ENCODE measurements at regions not wholly inside any gene's neighbourhood (a gene's known extent, or its start where the extent isn't known, plus 50 kb on each side); places are given as distances from the start of the nearest gene placed in this dataset.

- TF ChIP-seq CTCF (IDR thresholded peaks at IDR 0.05; ENCODE audit: extremely low read depth, missing control alignments), result no peak
- DNase-seq (ENCODE audit: low spot score), result no peak
Observed at GRCh38 chr10:59523851-59524250, 161.5 kb upstream of the FAM13C start.

- DNase-seq (ENCODE audit: low spot score), result no peak
- no peak for TF ChIP-seq CTCF (IDR thresholded peaks at IDR 0.05; ENCODE audit: extremely low read depth, missing control alignments)
Observed at GRCh38 chr10:59517996-59518395, 155.6 kb upstream of the FAM13C start.

GRCh38 chr10:59517341-59517899, 155.1 kb upstream of the FAM13C start:
- no peak for TF ChIP-seq CTCF (IDR thresholded peaks at IDR 0.05; ENCODE audit: extremely low read depth, missing control alignments)
- DNase-seq (ENCODE audit: low spot score), result no peak

- DNase-seq (ENCODE audit: low spot score), result no peak
- TF ChIP-seq CTCF (IDR thresholded peaks at IDR 0.05; ENCODE audit: extremely low read depth, missing control alignments), result no peak
Observed at GRCh38 chr10:59513558-59513957, 151.2 kb upstream of the FAM13C start.

- no peak for TF ChIP-seq CTCF (IDR thresholded peaks at IDR 0.05; ENCODE audit: extremely low read depth, missing control alignments)
- no peak for DNase-seq (ENCODE audit: low spot score)
Observed at GRCh38 chr10:59512951-59513350, 150.6 kb upstream of the FAM13C start.

- no peak for TF ChIP-seq CTCF (IDR thresholded peaks at IDR 0.05; ENCODE audit: extremely low read depth, missing control alignments)
- no peak for DNase-seq (ENCODE audit: low spot score)
Observed at GRCh38 chr10:59508956-59509355, 146.6 kb upstream of the FAM13C start.

GRCh38 chr10:59508296-59508695, 145.9 kb upstream of the FAM13C start:
- no peak for TF ChIP-seq CTCF (IDR thresholded peaks at IDR 0.05; ENCODE audit: extremely low read depth, missing control alignments)
- no peak for DNase-seq (ENCODE audit: low spot score)

Measured in GM20000 (cell line).